Stimulated activated CD8-positive, alpha-beta memory T cell treated with anti-CD3 and anti-CD28 coated beads, Interleukin-2, amount 100 ng/mL, for 48 hours (primary cell): ENCODE measurements at regions not wholly inside any gene's neighbourhood (a gene's known extent, or its start where the extent isn't known, plus 50 kb on each side); places are given as distances from the start of the nearest gene placed in this dataset.
"Not testable (repeated sequence)": the region's sequence is repeated elsewhere in the genome, so short reads cannot be mapped to it uniquely, and the experiment has no call there.

Experiments used
- DNase-seq, 2 donors: peaks; one replicate each; pipeline ENCODE4 v3.0.0-alpha.2; 2020; ENCODE audit warnings: low read depth in 2 of 2

DNA sequence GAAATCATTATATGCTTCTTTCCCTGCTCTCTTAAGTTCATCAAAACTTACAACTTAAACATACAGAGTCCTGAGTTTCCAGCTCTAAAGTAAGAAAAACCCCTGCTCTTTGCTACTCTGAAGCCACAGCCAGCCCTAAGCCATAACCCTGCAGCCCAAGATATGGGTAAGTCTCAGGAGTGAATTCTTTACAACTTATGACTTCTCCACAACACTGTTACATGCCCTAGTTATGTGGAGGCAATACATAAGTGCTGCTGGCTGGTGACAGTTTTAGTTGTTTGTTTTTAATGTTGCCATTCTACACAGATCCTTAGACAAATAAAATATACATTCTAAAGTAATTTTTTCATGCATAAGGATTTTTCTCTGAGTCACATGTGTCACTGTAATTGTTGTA, 100.2 kb downstream of the FBXO8 start:
- DNase-seq, result no peak

DNA sequence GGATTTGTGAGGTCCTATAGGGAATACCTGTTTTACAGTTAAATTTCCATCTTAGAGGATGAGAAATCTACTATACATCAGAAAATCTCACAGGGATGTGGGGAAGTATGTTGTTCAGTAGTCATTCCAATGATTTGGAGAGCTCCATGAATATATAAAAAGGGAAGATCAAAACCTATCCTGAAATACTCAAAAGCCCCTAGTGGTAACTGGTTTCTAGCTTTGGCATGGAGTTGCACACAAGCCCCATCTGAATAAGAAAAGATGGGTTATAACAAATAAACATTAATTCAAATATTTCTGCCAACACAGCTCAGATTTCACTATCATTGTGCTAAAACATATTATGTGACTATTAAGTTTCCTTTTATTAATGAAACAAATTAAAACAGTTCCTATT, 101.6 kb downstream of the FBXO8 start:
- no peak for DNase-seq

DNA sequence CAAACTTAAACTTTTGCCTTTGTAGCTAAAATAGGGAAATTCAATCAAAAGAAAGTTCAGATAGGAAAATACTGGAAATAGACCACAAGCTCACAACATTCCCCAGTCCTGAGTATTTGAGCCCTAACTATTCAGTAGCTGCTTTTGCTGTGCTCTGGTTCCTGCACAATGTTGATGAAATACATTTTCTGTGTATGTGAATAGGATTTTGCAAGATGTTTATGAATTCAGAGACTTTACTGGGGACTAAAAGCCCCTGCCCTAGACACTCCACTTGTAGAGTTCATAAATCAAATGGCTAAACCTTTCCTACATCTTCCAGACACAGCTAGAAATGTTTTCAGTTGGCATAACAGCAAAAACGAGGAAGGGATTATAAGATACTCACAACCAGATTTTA, 105.9 kb downstream of the FBXO8 start:
- DNase-seq, result no peak

DNA sequence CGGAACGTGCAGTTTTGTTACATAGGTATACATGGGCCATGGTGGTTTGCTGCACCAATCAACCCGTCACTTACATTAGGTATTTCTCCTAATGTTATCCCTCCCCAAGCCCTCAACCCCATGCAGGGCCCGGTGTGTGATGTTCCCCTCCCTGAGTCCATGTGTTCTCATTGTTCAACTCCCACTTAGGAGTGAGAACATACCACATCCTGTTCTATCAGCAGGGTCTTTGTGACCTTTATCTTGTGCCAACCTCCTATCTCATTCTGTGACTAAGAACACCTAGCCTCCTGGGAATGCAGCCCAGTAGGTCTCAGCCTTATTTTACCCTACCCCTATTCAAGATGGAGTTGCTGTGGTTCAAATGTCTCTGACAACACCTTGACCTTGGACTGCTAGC, 107.6 kb downstream of the FBXO8 start:
- not testable (repeated sequence) for DNase-seq

DNA sequence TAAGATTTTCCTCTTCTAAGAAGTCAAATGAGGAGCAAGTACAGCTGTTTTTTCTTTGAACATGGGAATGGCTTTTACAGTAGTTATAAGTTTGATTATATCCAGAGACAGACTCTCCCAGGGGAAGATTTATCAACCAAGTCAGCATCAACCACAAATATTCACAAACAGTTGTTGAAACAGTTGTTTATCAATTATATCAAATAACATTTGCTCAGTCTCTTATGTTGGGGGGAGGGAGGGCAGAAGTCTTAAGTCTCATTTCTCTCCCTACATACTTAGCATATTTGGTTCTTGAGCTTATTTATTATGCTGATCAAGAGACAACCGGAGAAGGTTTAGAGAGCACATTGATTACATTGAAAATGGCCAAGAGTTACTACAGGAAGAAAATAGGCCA, 110.1 kb downstream of the FBXO8 start:
- DNase-seq, result no peak

DNA sequence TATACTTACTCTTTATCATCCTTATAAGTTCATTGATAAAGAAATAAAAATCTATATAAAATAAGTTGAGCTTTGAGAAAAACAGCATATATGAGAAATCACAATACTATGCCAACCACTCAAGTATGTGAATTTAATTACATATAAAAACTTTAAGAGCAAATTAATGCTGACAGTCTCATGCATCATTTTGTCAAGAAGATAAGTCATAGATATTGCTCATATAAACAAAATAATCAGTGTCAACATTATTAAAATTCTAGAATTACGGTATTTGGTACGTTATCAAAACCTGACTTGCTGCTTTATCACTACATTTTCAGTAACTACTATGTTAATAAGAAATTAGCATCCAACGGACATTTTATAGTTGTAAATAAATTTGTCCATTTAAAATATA, 111.2 kb downstream of the FBXO8 start:
- DNase-seq, result no peak

DNA sequence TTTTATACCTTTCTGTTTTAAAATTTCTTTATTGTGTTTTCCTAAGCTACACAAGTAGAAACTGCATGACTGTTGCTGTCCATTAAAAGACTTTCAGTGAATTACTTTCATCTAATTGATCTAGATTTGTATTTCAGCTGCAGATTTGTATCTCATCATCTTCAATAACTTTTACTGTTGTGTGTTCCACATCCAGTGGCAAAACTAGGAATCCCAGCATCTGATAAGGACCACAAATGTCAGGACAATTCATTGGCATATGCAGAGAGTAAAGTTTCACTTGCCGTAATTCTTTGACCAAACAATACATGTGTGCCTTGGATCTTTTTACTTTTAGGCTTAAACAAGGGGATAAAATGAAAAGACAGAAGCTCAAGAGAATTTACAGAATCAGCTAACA, 112.6 kb downstream of the FBXO8 start:
- DNase-seq, result no peak

DNA sequence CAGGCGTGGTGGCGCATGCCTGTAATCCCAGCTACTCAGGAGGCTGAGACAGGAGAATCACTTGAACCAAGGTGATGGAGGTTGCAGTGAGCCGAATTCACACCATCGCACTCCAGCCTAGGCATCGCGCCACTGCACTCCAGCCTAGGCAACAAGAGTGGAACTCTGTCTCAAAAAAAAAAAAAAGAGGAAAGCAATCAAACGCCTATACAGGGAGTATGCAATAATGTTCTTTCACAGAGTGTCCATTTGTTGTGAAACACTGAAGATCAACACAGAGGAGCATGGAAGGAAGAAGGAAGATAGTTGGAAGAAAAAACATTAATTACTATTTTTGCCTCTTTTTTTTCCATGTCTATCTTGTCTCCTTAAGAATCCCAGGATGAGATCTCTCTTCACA, 113.4 kb downstream of the FBXO8 start:
- no peak for DNase-seq

DNA sequence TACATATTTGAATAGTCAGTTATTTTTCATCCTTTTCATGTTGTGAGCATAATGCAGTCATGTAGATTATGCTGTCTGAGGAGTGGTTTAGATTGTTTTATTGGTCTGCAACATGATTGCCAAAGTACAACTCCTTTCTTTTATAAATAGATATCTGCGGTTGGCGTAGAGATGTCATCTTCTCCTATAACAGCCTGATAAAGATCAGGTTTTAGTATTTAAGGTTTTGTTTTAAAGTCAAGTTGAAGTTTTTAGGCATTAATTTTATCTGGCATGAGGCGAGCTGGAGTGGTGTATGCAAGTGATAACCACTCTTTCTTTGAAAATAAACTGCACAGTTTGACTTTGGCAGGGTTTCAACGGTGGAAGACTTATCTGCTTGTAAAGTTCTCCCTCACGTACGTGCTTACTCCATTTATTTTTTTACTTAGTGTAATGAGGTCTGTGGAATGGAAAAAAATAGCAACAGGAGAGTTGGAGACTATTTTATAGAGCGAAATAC, 126.3 kb downstream of the FBXO8 start:
- no peak for DNase-seq

DNA sequence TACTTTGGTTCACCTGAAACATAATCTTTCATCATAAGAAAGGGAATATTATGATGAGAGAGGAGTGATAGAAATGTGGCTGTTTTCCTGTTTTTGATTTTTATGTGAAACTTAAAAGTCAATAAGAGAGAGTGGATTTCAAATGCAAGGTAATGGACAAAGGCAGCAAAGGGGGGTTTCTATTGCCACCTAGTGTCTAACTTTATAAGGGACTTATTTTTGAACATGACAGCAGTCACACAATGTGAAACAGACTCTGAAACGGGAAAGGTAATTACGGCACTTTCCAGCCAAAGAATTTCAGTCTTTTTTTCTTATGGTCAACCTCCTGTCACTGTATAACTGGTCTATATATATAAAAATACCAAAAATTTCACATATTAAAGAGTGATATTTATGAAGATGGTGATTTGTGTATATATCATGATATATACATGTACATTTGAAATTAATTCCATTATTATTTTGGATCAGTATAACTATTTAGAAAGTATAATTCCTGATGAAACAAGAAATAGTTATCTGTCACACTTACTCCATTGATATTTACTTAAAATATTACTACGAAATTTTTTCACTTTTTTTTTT, 127.1 kb downstream of the FBXO8 start:
- no peak for DNase-seq

DNA sequence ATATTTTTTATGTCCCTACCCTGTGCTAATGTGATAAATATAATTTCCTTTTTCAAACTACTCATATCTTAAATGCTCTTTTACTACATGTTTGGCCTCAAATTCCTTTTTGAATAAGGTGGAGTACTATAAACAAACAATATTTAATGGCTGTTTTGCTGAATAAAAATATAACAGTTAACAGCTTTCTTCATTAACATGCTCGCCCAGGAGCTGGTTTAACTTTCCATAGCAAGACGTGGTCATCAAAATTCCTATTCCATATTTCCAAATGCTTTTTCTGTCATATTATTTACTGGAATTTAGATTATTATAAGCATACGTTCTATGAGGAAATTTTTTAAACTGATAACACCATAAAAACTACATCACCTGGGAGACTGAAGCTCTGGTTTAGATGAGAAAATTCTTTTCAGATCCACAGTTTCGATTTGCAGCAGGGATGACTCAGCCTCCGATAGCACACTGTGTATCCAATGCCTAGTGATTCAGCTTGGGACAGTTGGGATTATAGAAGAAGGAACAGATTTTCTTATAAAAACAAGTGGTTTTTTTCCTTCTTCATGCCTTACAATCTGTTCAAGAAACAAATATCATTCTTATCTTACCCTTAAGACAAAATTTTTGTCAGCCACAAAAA, 129.1 kb downstream of the FBXO8 start:
- no peak for DNase-seq

DNA sequence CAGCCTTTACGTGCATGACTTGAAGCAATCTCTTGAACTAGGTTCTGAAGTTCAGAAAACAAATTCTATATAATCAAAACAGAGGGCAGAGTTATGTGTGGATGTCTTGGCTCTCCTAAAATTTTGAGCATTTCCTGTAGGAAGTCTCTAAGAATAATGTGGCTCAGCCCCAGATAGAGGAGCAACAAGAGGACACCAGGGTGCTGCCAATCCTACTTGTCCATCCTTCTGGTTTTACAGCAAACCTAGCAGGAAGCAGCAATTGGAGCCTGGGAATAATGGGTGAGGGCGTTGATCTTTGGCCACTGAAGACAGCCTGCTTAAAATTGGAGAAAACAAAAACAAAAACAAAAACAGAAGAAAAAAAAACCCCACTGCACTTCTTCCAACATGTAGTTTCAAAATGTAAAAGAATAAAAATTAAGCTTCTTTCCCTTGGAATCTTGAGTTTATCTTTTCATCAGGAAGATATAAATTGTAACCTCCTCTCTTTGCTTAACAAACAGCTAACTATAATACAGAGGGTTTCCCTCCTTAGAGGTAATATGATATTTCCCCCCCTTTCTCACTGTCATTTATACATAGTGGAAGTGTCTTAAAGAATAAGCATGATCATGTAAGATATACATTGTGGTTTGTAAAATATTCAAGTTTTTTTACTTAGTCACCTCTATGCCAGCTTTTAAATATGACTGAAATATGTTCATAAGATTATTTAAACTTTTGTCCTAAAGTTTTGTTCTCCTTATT, 130.6 kb downstream of the FBXO8 start:
- no peak for DNase-seq

DNA sequence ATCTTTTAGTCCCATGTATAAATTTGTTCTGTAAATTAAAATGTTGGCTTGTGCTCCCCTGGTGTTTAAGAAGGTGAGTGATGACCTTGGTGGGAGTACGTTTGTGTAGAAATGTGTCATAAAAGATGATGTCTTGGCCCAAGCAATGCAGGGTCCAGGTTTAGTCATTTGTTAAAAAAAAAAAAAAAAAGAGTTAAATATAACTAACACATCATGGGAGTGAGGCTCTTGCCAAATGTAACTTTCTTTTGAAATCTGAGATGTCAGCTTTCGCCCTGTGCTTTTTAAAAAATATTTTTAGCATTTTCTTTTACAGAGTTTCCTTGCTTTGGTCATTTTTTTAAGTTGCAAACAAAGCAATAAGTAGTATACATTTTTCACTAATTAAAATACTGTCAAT, 135.6 kb downstream of the FBXO8 start:
- no peak for DNase-seq

DNA sequence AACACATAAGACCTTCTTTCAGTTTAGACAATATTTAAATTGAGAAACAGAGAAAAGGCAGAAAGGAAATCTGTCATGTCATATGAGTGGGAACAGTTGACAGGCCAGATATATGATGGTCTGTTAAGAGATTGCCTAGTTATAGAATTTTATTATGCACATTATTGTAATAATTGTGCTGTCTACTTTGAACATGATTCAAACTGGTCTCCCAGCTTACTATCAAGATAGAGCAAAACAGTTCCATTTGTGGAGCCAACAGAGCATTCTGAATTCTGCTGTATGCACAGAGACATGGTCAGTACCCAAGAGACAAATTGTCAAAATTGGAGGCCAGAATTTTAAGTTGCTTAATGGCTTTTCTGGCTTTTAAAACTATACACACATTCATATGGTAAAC, 139.4 kb downstream of the FBXO8 start:
- no peak for DNase-seq

DNA sequence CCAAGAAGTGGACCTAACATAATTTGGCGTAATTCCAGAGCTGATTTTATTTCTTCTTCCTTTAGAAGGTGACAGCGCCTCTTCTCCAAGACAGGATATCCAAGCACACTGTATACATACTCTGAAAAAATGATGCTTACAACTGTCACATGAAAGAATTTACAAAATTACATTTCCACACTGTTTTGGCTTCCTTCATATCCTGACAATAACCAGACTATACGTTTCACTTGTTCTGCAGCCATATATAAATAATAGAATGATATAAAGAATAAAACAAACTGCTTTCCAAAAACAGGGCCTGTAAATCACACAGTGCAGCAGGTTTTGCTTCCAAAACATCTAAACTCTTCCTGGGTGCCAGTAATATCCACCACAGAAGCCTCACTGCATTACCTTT, 141.6 kb downstream of the FBXO8 start:
- no peak for DNase-seq

DNA sequence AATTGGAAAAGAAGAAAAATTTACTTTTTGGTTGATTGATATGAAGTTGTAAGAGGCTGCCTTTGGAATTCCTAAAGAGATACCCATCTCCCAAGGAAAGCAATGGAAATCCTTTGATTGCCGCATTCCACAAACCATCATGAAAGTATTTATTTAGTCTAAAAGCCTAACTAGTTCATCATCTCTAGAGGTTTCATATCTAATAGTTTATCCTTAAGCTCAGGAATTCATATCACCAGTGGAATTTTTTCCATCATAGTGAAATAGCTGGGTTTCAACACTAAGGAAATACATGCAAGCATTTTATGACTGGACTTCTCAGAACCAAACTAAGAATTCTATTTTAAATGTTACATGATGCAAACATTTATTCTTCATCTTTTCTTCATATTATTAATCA, 144.9 kb downstream of the FBXO8 start:
- no peak for DNase-seq

DNA sequence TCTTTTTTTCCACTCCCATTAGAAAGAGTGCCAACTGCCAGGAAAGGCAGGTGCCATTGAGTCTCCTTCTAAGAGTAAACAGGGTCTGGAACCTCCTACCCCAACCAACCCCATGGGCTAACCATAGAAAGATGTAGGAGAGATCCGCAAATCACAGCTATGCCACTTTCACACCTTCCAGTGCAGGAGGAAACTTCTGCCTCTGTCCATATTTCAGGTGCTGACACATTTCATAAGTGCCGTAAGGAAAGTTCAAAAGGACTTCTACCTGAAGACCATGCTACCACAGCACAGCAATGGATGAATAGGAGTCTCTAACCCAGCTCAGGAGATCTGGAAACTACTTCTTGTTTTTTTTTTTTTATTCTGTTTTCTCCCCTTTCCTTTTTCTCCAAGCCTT, 145.8 kb downstream of the FBXO8 start:
- DNase-seq, result no peak

DNA sequence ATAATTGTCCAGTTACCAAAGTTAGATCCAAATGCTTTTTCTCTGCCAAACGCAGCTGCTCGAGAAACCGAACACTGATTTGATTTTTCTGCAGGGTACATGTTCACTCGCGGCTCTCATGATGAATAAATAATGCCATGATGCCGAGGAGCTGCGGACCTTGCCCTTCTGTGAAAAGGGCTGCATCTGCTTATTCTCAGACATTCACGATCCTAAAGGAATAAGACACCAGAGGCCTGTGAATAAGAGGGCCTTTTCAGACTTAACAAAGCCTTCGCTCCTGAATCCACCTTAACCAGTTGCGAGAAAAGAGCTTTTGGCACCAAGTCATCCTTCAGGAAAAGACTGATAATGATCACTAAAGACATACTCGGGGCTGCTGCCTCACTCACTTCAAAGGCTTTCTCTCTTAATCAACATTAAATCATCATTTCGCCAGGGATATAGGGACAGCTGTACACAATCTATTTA, 147.5 kb downstream of the FBXO8 start:
- no peak for DNase-seq

DNA sequence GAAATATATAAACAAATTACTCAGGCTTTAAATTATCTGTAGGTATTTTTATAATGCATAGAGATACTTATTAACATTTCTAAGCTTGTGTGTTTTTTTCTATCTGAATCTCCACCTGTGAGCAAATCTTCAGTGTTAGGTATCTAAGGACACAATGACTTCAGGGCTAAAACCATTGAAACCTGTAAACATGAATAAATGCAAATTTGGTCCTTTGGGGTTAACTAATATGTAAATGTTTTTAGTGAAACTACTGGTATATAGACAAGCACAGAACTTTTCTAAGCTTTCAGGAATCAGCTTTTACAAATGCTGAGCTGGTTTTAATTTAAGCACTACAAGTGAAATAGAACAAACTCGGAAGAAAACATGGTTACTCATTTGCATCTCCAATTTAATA, 147.9 kb downstream of the FBXO8 start:
- no peak for DNase-seq

DNA sequence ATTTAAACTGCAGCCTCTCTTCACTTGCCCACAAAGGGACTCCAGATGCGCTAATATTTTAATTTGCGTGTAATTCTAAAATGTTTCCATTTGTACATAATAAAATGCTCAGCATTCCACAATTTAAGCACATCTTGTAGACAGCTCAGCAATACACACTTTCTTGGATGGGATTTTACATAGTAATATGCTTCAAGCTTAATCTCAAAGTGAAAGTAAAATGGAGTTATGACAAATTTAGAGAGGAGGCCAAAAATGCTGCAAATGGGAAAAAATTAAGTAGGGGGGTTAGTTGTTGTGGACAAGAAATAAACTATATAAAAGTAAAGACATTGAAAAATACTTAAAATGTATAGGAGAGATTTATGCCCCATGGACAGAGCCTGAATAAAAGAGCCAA, 149.1 kb downstream of the FBXO8 start:
- DNase-seq, result no peak

DNA sequence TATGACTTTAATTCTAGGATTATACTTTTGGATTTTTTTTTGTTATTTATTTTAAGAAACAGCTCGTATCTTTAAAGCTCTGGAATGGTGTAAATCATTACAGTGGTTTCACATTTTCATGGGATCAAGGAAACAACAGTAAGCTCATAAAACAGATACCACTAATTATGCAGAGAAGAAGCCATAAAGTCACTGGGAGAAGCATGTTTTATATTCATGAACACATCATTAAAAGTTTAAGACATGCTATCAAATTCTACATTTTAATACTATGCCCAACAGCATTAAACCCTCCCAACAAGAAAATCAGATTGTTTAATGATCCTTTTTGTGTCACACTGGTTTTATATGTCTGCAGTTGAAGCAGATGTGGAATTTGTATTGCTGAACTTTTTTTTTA, 149.9 kb downstream of the FBXO8 start:
- DNase-seq, result no peak

DNA sequence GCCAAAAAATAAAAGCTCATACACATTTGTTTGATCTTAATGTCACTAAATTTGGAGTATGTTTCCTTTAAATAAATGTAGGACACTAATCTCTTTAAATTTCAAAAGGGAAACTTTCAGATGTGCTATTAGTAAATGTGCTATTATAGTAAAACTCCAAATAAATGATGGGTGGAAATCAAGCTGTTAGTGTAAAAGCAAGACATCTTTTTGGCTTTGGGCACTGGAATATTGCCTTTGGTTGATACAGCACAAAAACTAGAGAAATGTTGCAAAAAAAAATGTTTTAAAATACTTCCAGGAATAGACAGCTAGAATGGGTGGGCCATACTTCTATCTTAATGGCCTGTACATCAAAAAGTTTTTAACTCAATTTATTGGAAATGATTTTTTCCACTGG, 151.6 kb downstream of the FBXO8 start:
- no peak for DNase-seq

DNA sequence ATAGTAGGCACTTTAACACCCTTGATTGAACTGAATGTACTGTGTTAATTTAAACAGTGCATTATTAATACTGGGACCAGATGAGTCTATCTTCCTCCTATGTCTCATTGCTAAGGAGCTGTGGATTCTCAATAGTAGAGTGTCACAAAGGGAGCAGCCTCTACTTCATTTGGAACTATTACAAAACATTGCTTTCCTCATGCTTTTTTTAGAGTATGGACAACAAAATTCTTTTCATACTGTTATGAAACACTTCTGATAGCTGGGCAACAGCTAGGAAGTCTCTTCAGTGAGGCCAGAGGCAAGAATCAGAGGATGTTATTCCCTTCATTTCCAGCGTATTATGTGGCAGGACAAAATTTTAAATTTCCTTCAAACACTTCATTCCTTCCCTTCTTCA, 160.8 kb downstream of the FBXO8 start:
- DNase-seq, result no peak
